ENCODE measurements at regions not wholly inside any gene's neighbourhood (a gene's known extent, or its start where the extent isn't known, plus 50 kb on each side); places are given as distances from the start of the nearest gene placed in this dataset.

- no peak for DNase-seq
Measured at GRCh38 chr15:62445244-62445643, 280.2 kb upstream of the C2CD4B start.

- no peak for DNase-seq
Measured at GRCh38 chr15:62446984-62447383, 281.9 kb upstream of the C2CD4B start.

GRCh38 chr15:62447742-62448141 is 282.7 kb upstream of the C2CD4B start:
- DNase-seq, result no peak

DNA sequence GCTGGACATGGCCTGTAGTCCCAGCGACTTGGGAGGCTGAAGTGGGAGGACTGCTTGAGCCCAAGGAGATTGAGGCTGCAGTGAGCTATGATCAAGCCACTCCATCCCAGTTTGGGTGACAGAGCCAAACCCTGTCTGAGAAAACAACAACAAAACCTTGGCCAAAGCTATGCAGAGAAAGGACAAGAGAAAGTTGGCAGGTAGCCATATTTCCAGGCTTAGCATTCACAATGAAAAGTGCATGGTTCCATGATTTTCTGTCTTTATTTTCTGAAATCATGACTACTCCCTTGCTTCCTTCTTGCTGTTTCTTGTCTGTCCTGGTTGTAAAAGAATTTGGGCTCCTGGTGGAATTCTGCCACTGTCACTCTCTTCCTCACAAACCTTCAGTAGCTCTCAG is 284.6 kb upstream of the C2CD4B start:
- no peak for DNase-seq

DNA sequence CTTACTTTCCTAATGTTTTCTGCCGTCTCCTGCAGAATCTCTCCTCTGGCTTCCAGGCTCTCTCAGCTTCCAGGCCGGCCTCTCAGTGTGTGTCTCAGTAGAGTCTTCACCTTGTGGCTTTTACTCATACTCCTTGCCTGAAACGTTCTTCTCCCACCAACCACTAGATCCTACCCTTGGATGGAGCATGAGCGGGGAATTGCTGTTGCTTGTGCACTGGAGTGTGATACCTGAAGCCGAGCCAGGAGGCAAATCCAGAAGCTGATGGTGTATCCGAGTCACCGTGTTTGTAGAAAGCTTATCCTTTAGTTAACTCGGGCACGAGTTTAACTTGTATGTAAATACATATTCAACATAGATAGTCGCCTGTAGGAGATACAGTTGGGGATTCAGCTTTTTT is 285.0 kb upstream of the C2CD4B start:
- DNase-seq, result no peak

DNA sequence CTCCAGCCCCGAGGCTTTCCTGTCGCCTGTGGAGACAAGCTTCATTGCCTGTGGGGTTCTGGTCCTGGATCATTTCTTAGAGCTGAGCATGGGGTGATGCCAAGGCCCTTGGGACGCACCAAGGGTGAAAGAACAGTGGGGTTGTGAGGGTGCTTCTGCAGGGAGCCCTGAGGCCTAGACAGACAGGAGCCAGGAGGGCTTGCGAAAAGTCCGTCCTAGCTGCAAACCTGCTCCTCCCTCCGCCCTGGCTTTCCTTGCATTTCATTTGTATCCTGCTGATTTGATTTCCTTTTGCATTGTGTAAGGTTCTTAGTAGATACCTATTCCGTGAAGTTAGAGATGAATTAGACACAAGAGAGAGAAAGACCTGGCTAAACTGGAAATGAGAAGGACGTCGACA is 286.9 kb upstream of the C2CD4B start:
- DNase-seq, result no peak

DNA sequence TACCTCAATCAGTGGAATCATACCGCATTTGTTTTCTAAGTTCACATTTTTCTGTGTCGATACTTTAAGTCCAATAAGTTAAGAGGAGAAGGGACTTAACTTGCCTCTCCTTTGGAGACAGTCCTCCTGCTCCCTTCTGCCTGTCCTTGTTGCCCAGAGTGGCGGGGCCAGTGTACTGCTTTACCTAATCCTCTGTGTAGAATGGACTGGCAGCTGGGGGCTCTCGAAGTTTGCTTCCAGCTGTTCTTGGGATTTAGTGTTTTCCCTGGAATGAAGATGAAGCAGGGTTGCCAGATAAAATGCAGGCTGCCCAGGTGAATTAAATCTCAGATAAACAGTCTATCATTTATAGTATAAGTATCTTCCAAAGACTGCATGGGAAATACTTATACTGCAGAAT is 287.6 kb upstream of the C2CD4B start:
- no peak for DNase-seq

DNA sequence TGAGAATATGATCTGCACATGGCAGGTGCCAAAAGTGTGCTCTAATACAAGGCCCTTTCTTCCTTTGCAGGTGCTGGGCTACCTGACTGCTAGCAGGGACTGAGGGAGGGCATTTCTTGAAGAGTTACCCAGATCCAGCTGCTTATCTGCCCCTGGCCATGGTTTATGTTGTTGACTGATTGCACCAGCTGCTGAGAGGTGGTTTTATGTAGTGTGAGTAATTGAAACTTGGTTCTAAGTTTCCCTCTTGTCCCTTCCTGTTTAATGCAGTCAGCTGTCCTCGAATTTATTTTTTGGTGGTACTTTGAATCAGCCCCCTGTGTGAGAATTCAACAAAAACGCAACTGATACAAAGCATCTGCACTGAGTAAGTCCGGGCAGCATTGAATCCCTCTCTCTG is 288.3 kb upstream of the C2CD4B start:
- DNase-seq, result no peak

DNA sequence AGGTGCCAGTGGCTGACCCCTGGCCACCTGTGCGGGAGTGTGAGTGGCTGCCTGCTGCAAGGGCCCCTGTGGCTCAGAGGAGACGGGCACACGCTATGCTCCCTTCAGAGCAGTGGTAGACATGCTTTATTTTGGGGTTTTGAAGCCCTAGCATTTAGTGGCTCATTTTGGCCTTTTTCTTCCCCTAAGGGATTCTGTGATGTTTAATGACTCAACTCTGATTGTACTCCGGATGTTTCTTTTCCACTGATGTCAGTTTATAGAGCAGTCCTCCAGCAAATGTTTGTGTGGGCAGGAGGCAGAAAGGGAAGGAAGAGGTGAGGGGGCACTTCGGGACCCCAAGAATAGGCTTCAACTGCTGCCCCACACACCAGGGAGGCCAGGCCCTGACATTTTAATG is 288.9 kb upstream of the C2CD4B start:
- no peak for DNase-seq

GRCh38 chr15:62454567-62455172 is 289.6 kb upstream of the C2CD4B start:
- no peak for DNase-seq

GRCh38 chr15:62455441-62455921 is 290.4 kb upstream of the C2CD4B start:
- DNase-seq, result no peak

GRCh38 chr15:62456011-62456920 is 291.2 kb upstream of the C2CD4B start:
- no peak for DNase-seq

- DNase-seq, result no peak
Measured at GRCh38 chr15:62457100-62457499, 292.0 kb upstream of the C2CD4B start.

DNA sequence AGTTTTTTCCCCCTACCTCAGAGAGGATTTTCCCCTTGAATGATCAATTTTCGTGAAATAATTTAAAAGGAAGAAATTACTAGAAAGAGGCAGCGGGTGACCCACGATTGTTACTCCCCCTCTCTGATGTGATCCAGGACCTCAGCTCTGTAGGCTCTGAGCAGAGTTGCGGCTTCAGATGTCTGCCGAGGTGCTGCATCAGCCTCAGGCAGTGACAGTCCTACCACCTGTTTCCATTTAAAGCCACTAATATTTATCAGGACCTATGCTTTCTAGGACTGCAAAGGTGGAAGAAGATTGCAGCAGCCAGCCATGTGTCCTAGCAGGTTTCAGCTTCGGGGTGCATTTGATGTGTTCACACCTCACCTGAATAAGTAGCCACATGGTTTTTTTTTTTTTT is 294.8 kb upstream of the C2CD4B start:
- no peak for DNase-seq

GRCh38 chr15:62462268-62462667 is 297.2 kb upstream of the C2CD4B start:
- no peak for DNase-seq

GRCh38 chr15:62462721-62463120 is 297.6 kb upstream of the C2CD4B start:
- DNase-seq, result no peak

GRCh38 chr15:62464705-62465104 is 299.6 kb upstream of the C2CD4B start:
- DNase-seq, result no peak

DNA sequence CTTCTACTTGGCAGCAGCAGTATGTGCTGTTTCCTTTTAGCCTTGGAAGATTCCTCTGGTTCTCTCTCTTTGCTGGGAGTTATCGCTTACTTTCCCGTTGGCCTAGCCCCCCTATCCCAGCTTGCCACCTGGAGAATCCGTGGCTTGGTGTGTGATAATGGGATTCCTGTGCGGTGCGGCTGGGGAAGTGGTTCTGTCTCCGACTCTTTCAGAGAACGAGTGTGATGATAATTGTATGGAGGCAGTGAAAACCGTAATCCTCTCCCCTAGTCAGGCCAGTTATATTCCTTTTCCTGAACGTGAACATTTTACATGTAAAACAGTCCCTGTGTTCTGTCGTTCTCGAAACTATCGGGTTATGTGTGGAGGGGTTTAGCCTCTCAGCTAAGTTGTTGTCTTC is 300.1 kb upstream of the C2CD4B start:
- DNase-seq, result no peak

GRCh38 chr15:62469478-62469873 is 304.4 kb upstream of the C2CD4B start:
- no peak for DNase-seq

DNA sequence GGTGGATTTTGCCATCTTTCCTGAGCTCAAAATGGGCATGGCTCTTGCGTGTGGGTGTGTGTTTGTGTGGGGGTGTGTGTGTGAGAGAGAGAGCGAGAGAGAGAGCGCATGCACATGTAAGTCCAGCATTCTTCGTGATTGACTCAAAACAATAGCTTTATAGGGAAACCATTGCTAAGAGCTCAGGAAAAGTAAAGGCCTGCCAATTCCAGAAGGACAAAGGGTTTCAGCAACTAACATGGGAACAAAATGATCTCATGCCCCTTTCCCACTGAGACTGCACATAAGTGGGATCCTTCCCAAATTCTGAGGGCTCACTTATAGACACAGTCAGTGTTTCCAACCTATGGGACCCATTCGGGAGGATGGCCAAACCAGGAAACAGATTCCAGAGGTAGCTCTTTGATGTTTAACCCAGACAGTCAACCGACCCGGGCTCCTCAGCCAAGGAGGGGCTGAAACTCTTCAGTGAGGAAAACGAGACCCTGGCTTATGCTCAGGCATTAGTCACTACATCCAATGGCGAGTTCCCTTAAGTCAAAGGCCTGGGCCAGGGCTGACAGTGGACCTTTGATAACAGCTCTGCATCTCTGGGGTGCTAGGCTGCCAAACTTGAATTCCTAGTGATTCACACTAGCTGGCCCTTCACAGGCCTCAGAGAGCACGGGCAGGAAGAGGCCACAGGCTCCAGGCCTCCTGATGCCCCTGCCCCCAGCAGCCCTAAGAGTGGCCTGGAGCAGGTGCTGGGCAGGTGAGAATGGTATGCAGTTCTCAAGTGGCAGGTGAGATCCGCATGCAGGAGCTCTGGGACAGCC is 305.0 kb upstream of the C2CD4B start:
- DNase-seq, result no peak

DNA sequence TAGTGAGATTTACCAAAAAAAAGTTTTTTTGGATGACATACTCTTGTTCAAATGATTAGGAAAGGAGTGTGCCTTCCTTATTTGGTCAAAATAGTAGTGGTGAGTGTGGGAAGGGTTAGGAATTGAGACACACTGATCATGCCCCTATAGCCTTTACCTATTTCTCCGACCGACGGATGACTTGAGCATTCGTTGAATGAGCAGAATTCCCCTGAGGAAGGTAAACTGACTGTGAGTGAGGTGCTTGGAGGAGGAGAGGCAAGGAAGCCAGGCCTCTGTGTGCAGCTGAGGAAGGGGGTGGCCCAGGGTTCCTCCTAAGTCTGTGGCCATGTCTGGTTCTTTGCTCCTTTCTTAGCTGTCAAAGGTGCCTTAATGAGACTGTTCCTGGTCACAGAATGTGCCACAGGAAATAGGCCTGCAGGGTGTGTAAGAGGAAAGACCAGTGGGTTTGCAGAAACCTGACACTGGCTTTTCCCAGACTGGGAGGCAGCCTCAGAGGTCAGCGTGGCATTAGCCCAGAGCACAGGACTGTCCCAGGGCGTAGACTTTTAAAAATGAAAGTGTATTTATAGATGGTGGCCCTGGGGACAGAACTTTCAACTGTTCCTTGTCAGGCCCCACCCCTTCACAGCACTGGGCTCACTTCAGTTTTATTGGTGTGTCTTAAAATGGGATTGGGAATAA is 307.7 kb upstream of the C2CD4B start:
- no peak for DNase-seq

DNA sequence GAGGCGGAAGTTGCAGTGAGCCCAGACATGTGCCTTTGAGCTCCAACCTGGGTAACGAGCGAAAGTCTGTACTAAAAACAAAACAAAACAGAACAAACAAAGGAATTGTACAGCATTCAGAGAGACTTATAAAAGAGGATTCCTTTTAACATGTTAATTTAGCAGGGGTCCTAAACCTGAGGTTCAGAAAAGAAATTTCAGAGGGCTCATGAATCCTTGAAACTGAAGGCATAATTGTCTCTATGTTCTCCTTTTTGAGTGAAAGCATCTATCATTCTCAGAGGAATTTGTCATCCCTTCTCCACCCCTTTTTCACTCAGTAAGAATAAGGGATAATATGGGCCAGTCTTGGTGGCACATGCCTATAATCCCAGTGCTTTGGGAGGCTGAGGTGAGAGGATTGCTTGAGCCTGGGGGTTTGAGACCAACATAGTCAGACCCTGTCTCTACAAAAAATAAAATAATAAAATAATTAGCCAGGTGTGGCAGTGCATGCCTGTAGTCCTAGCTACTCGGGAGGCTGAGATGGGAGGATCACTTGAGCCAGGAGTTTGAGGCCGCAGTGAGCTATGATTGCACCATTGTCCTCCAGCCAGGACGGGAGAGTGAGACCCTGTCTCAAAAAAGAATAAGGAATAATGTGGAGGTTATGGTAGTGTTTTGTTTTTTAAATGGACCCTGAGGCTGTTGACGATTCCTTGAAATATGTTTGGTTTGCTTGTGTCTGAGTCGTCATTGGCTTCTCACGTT is 309.1 kb upstream of the C2CD4B start:
- DNase-seq, result no peak
